OCI-LY7 (cell line): ENCODE measurements at regions not wholly inside any gene's neighbourhood (a gene's known extent, or its start where the extent isn't known, plus 50 kb on each side); places are given as distances from the start of the nearest gene placed in this dataset.

Experiments
- CTCF ChIP-seq: fragments of 200-600 bp; sonication (generic); conservative IDR thresholded peaks from 2 replicates; pipeline ENCODE4 v1.5.1; 2014; ENCODE audit warnings: mild to moderate bottlenecking, antibody characterized with exemption, low read length, moderate library complexity, mixed read lengths
- EZH2phosphoT487 ChIP-seq: fragments of 200-600 bp; sonication (generic); IDR thresholded peaks from 2 replicates; pipeline ENCODE4 v1.6.1; 2018; ENCODE audit warnings: low read depth, borderline replicate concordance, mild to moderate bottlenecking, mixed run types, antibody characterized with exemption, low read length, moderate library complexity, mixed read lengths

DNA sequence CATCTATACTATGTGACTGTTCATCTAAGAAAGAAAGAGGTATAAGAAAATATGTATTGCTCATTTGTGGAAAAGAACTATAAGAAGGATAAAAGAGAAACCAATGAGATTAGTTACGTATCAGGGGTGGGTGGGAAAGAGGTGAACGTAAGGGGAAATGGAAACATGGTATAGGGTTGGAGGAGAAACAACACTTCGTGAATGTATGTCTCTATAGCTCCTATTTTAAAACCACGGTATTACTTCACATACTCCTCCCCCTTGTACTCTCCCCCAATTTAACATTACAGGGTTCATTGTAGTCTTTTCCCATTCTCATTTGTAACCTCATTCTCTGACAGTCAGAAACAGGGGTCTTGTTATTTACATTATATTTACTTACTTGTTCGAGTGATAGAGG is 120.4 kb downstream of the FOXG1 start:
- no peak for TF ChIP-seq CTCF
- no peak for TF ChIP-seq EZH2phosphoT487
